Vagina (tissue), 2 donors: ENCODE measurements at regions not wholly inside any gene's neighbourhood (a gene's known extent, or its start where the extent isn't known, plus 50 kb on each side); places are given as distances from the start of the nearest gene placed in this dataset.
"Not testable (repeated sequence)": the region's sequence is repeated elsewhere in the genome, so short reads cannot be mapped to it uniquely, and the experiment has no call there.

Experiments
- DNase-seq, 2 donors: peaks; one replicate each; pipeline ENCODE4 v3.0.0-alpha.2; 2017; ENCODE audit errors: extremely low spot score in 2 of 2
- H3K27ac ChIP-seq: fragments of 200-600 bp; sonication (generic); one replicate; pipeline ENCODE4 v1.5.1; 2019
- H3K27me3 ChIP-seq: fragments of 200-600 bp; sonication (generic); one replicate; pipeline ENCODE4 v1.5.1; 2019
- H3K36me3 ChIP-seq, 2 donors: fragments of 200-600 bp; sonication (generic); one replicate each; pipeline ENCODE4 v1.5.1; 2017 to 2019
- H3K4me1 ChIP-seq: fragments of 200-600 bp; sonication (generic); one replicate; pipeline ENCODE4 v1.5.1; 2019
- H3K4me3 ChIP-seq, 2 donors: fragments of 200-600 bp; sonication (generic); 1 replicate in 1 of 2; 2 replicates in 1 of 2; pipeline ENCODE4 v1.5.1; 2016 to 2019
- H3K9me3 ChIP-seq: fragments of 200-600 bp; sonication (generic); one replicate; pipeline ENCODE4 v1.5.1; 2019
- CTCF ChIP-seq, 3 experiments: fragments of 450-650 bp in 2 of 3; fragments of 200-600 bp in 1 of 3; sonication (generic) in 1 of 3; IDR thresholded peaks; one replicate each; pipeline ENCODE4 v1.5.1; 2017 to 2019; ENCODE audit warnings: antibody characterized with exemption in 3 of 3, mild to moderate bottlenecking in 2 of 3, moderate library complexity in 2 of 3
- intact Hi-C: fragments of 100-400 bp; cut with DNase I; formaldehyde crosslinking; loops from one replicate; pipeline ENCODE4 v1.15.1; 2023

GRCh38 chr3:198167339-198168039 lies 207.5 kb downstream of the LMLN start:
- H3K4me3 ChIP-seq, H3K36me3 ChIP-seq, H3K9me3 ChIP-seq, H3K27ac ChIP-seq, DNase-seq, H3K27me3 ChIP-seq, H3K4me1 ChIP-seq, intact Hi-C loops: not testable (repeated sequence)
- peak in 1 of 3 experiments; percentile 37 for TF ChIP-seq CTCF (IDR thresholded peaks at IDR 0.05)

- H3K36me3 ChIP-seq, intact Hi-C loops, H3K27ac ChIP-seq, H3K9me3 ChIP-seq, H3K4me1 ChIP-seq, H3K27me3 ChIP-seq, DNase-seq, H3K4me3 ChIP-seq: not testable (repeated sequence)
Observed at GRCh38 chr3:198170781-198171180, 210.8 kb downstream of the LMLN start.

- H3K4me1 ChIP-seq, H3K4me3 ChIP-seq, H3K27me3 ChIP-seq, H3K36me3 ChIP-seq, DNase-seq, H3K27ac ChIP-seq, intact Hi-C loops, H3K9me3 ChIP-seq: not testable (repeated sequence)
Observed at GRCh38 chr3:198173080-198173479, 213.1 kb downstream of the LMLN start.

- H3K4me3 ChIP-seq, DNase-seq, H3K9me3 ChIP-seq, H3K27ac ChIP-seq, intact Hi-C loops, H3K36me3 ChIP-seq, H3K27me3 ChIP-seq, H3K4me1 ChIP-seq: not testable (repeated sequence)
Observed at GRCh38 chr3:198173929-198174574, 214.0 kb downstream of the LMLN start.
